Stimulated activated effector memory CD8-positive, alpha-beta T cell treated with anti-CD3 and anti-CD28 coated beads, Interleukin-12 subunit alpha, Interleukin-12 subunit beta, amount 100 ng/mL, for 72 hours (primary cell): ENCODE measurements at regions not wholly inside any gene's neighbourhood (a gene's known extent, or its start where the extent isn't known, plus 50 kb on each side); places are given as distances from the start of the nearest gene placed in this dataset.

Experiments
- ATAC-seq: fragments of 150-1000 bp; cut with Tn5 transposase; 2 replicates; pipeline ENCODE4 v1.10.0; 2021
- DNase-seq, 2 donors: peaks; one replicate each; pipeline ENCODE4 v3.0.0; 2021 to 2022; ENCODE audit warnings: low spot score in 2 of 2
- H3K27ac Mint-ChIP-seq: one replicate; pipeline ENCODE4 v1.8.0; 2022; ENCODE audit warnings: mild to moderate bottlenecking, mixed read lengths
- H3K36me3 Mint-ChIP-seq: one replicate; pipeline ENCODE4 v1.8.0; 2022; ENCODE audit warnings: mild to moderate bottlenecking, mixed read lengths
- H3K4me1 Mint-ChIP-seq: one replicate; pipeline ENCODE4 v1.8.0; 2022; ENCODE audit warnings: mixed read lengths
- H3K4me3 Mint-ChIP-seq: one replicate; pipeline ENCODE4 v1.8.0; 2022; ENCODE audit warnings: mild to moderate bottlenecking, mixed read lengths
- H3K9me3 Mint-ChIP-seq: one replicate; pipeline ENCODE4 v1.8.0; 2022; ENCODE audit warnings: mixed read lengths

GRCh38 chr4:186481998-186482790 is 73.2 kb downstream of the MTNR1A start:
- no peak overlapping the region for H3K4me3 Mint-ChIP-seq
- no peak for ATAC-seq
- no peak overlapping the region for H3K27ac Mint-ChIP-seq
- no peaks in the 10 kb centered on the region for H3K4me1 Mint-ChIP-seq
- no peaks in the 10 kb centered on the region for H3K36me3 Mint-ChIP-seq
- no peak for DNase-seq
- H3K9me3 Mint-ChIP-seq: no peaks in the 10 kb centered on the region

GRCh38 chr4:186475202-186475601 is 80.2 kb downstream of the MTNR1A start:
- Mint-ChIP-seq H3K36me3 (no peaks in the 10 kb centered on the region), H3K4me3 (no peak overlapping the region), H3K4me1 (no peaks in the 10 kb centered on the region), H3K27ac (no peak overlapping the region), H3K9me3 (peaks cover 5% of the 10 kb centered on the region)
- DNase-seq (no peak), ATAC-seq (no peak)

- no peak overlapping the region for H3K27ac Mint-ChIP-seq
- no peak for ATAC-seq
These were observed 81.4 kb downstream of the MTNR1A start for GRCh38 chr4:186473933-186474332.

GRCh38 chr4:186472948-186473347 is 82.4 kb downstream of the MTNR1A start:
- ATAC-seq: no peak
- Mint-ChIP-seq H3K9me3 (peaks cover 5% of the 10 kb centered on the region), H3K4me3 (no peak overlapping the region), H3K4me1 (no peaks in the 10 kb centered on the region), H3K36me3 (no peaks in the 10 kb centered on the region), H3K27ac (no peak overlapping the region)
- DNase-seq: no peak

More at GRCh38 chr4:186473933-186474332, 81.4 kb downstream of the MTNR1A start:
- Mint-ChIP-seq H3K9me3 (peaks cover 5% of the 10 kb centered on the region), H3K36me3 (no peaks in the 10 kb centered on the region), H3K4me3 (no peak overlapping the region), H3K4me1 (no peaks in the 10 kb centered on the region)
- DNase-seq: no peak

- H3K4me3 Mint-ChIP-seq: no peak overlapping the region
- no peak overlapping the region for H3K27ac Mint-ChIP-seq
- ATAC-seq (no peak), DNase-seq (no peak)
- peaks cover 5% of the 10 kb centered on the region for H3K9me3 Mint-ChIP-seq
- H3K36me3 Mint-ChIP-seq: no peaks in the 10 kb centered on the region
- H3K4me1 Mint-ChIP-seq: no peaks in the 10 kb centered on the region
These were observed 83.9 kb downstream of the MTNR1A start for GRCh38 chr4:186471441-186471840.

- Mint-ChIP-seq H3K4me1 (no peaks in the 10 kb centered on the region), H3K36me3 (no peaks in the 10 kb centered on the region), H3K27ac (no peak overlapping the region), H3K9me3 (no peaks in the 10 kb centered on the region), H3K4me3 (no peak overlapping the region)
- DNase-seq (no peak), ATAC-seq (no peak)
These were observed 97.3 kb downstream of the MTNR1A start for GRCh38 chr4:186458050-186458449.

GRCh38 chr4:186451982-186452381 is 103.4 kb downstream of the MTNR1A start:
- H3K27ac Mint-ChIP-seq: no peak overlapping the region
- H3K4me1 Mint-ChIP-seq: no peaks in the 10 kb centered on the region
- ATAC-seq (no peak), DNase-seq (no peak)
- H3K36me3 Mint-ChIP-seq: no peaks in the 10 kb centered on the region
- no peak overlapping the region for H3K4me3 Mint-ChIP-seq
- peaks cover 15% of the 10 kb centered on the region for H3K9me3 Mint-ChIP-seq

- Mint-ChIP-seq H3K27ac (no peak overlapping the region), H3K4me1 (no peaks in the 10 kb centered on the region), H3K9me3 (peaks cover 15% of the 10 kb centered on the region), H3K4me3 (no peak overlapping the region), H3K36me3 (no peaks in the 10 kb centered on the region)
- no peak for DNase-seq
- ATAC-seq: no peak
These were observed 105.4 kb downstream of the MTNR1A start for GRCh38 chr4:186449954-186450353.

GRCh38 chr4:186445040-186445439 is 110.3 kb downstream of the MTNR1A start:
- Mint-ChIP-seq H3K27ac (no peak overlapping the region), H3K36me3 (no peaks in the 10 kb centered on the region), H3K9me3 (no peaks in the 10 kb centered on the region), H3K4me1 (no peaks in the 10 kb centered on the region), H3K4me3 (no peak overlapping the region)
- ATAC-seq: no peak
- no peak for DNase-seq

- no peak overlapping the region for H3K27ac Mint-ChIP-seq
- H3K9me3 Mint-ChIP-seq: no peaks in the 10 kb centered on the region
- no peak for ATAC-seq
- no peaks in the 10 kb centered on the region for H3K4me1 Mint-ChIP-seq
- DNase-seq: no peak
- no peak overlapping the region for H3K4me3 Mint-ChIP-seq
- H3K36me3 Mint-ChIP-seq: no peaks in the 10 kb centered on the region
These were observed 113.9 kb downstream of the MTNR1A start for GRCh38 chr4:186441502-186441901.

GRCh38 chr4:186428481-186428880 is 126.9 kb downstream of the MTNR1A start:
- ATAC-seq: no peak
- H3K27ac Mint-ChIP-seq: no peak overlapping the region

GRCh38 chr4:186424745-186425144 is 130.6 kb downstream of the MTNR1A start:
- H3K27ac Mint-ChIP-seq: no peak overlapping the region
- no peaks in the 10 kb centered on the region for H3K4me1 Mint-ChIP-seq
- H3K36me3 Mint-ChIP-seq: no peaks in the 10 kb centered on the region
- H3K4me3 Mint-ChIP-seq: no peak overlapping the region
- ATAC-seq (no peak), DNase-seq (no peak)
- no peaks in the 10 kb centered on the region for H3K9me3 Mint-ChIP-seq

More at GRCh38 chr4:186428481-186428880, 126.9 kb downstream of the MTNR1A start:
- Mint-ChIP-seq H3K4me3 (no peak overlapping the region), H3K9me3 (no peaks in the 10 kb centered on the region), H3K36me3 (no peaks in the 10 kb centered on the region), H3K4me1 (no peaks in the 10 kb centered on the region)
- no peak for DNase-seq

GRCh38 chr4:186422296-186422695 is 133.1 kb downstream of the MTNR1A start:
- H3K4me1 Mint-ChIP-seq: no peaks in the 10 kb centered on the region
- H3K9me3 Mint-ChIP-seq: no peaks in the 10 kb centered on the region
- H3K27ac Mint-ChIP-seq: no peak overlapping the region
- DNase-seq (no peak), ATAC-seq (no peak)
- H3K36me3 Mint-ChIP-seq: no peaks in the 10 kb centered on the region
- H3K4me3 Mint-ChIP-seq: no peak overlapping the region

GRCh38 chr4:186416451-186417060 is 138.8 kb downstream of the MTNR1A start:
- H3K36me3 Mint-ChIP-seq: no peaks in the 10 kb centered on the region
- H3K9me3 Mint-ChIP-seq: no peaks in the 10 kb centered on the region
- H3K4me3 Mint-ChIP-seq: no peak overlapping the region
- DNase-seq (no peak), ATAC-seq (no peak)
- H3K27ac Mint-ChIP-seq: no peak overlapping the region
- no peaks in the 10 kb centered on the region for H3K4me1 Mint-ChIP-seq

GRCh38 chr4:186414390-186414789 is 141.0 kb downstream of the MTNR1A start:
- Mint-ChIP-seq H3K4me1 (no peaks in the 10 kb centered on the region), H3K4me3 (no peak overlapping the region), H3K36me3 (no peaks in the 10 kb centered on the region), H3K27ac (no peak overlapping the region), H3K9me3 (no peaks in the 10 kb centered on the region)
- DNase-seq: no peak
- no peak for ATAC-seq

GRCh38 chr4:186405957-186406356 is 140.0 kb downstream of the F11 start:
- Mint-ChIP-seq H3K9me3 (peaks cover 8% of the 10 kb centered on the region), H3K4me3 (no peak overlapping the region)

More at GRCh38 chr4:186405957-186406356, 140.0 kb downstream of the F11 start:
- Mint-ChIP-seq H3K27ac (no peak overlapping the region), H3K4me1 (no peaks in the 10 kb centered on the region), H3K36me3 (no peaks in the 10 kb centered on the region)
- DNase-seq: no peak
- no peak for ATAC-seq
